Spleen (tissue), 11 donors: ENCODE measurements at regions not wholly inside any gene's neighbourhood (a gene's known extent, or its start where the extent isn't known, plus 50 kb on each side); places are given as distances from the start of the nearest gene placed in this dataset.

ENCODE experiments used
- DNase-seq: peaks from one replicate; pipeline ENCODE4 v3.0.0-alpha.2; 2020
- H3K27ac ChIP-seq, 8 donors: fragments of 200-600 bp; sonication (generic) in 7 of 8; 1 replicate in 4 of 8; 2 replicates in 4 of 8; pipeline versions ENCODE4 v1.5.0 to v1.8.0; 2016 to 2021; ENCODE audit warnings: inconsistent platforms in 4 of 8, mild to moderate bottlenecking in 4 of 8, moderate library complexity in 1 of 8
- H3K27me3 ChIP-seq, 7 donors: fragments of 200-600 bp; sonication (generic) in 6 of 7; replicated peaks in 1 of 7; 1 replicate in 4 of 7; 2 replicates in 3 of 7; pipeline versions ENCODE4 v1.5.0 to v1.8.0; 2016 to 2021; ENCODE audit warnings: inconsistent platforms in 3 of 7, mild to moderate bottlenecking in 1 of 7
- H3K36me3 ChIP-seq, 6 donors: fragments of 200-600 bp; sonication (generic) in 5 of 6; 1 replicate in 4 of 6; 2 replicates in 2 of 6; pipeline versions ENCODE4 v1.5.0 to v1.8.0; 2016 to 2021; ENCODE audit warnings: inconsistent platforms in 2 of 6
- H3K4me1 ChIP-seq, 6 donors: fragments of 200-600 bp; sonication (generic) in 5 of 6; 1 replicate in 3 of 6; 2 replicates in 3 of 6; pipeline versions ENCODE4 v1.5.0 to v1.8.0; 2016 to 2021; ENCODE audit warnings: inconsistent platforms in 3 of 6
- H3K4me3 ChIP-seq, 8 donors: fragments of 200-600 bp; sonication (generic) in 7 of 8; 1 replicate in 4 of 8; 2 replicates in 4 of 8; pipeline versions ENCODE4 v1.5.0 to v1.8.0; 2016 to 2021; ENCODE audit warnings: inconsistent platforms in 4 of 8, mild to moderate bottlenecking in 4 of 8, moderate library complexity in 2 of 8
- H3K9me3 ChIP-seq, 8 donors: fragments of 200-600 bp; sonication (generic) in 7 of 8; 1 replicate in 4 of 8; 2 replicates in 4 of 8; pipeline versions ENCODE4 v1.5.0 to v1.8.0; 2016 to 2021; ENCODE audit warnings: inconsistent platforms in 4 of 8
- POLR2A ChIP-seq, 3 donors: fragments of 450-650 bp; IDR thresholded peaks; one replicate each; pipeline ENCODE4 v1.5.1; 2017; ENCODE audit warnings: antibody characterized with exemption in 3 of 3, mild to moderate bottlenecking in 1 of 3
- POLR2AphosphoS5 ChIP-seq, 3 donors: sonication (generic); formaldehyde crosslinking; IDR thresholded peaks; one replicate each; pipeline ENCODE4 v1.5.1; 2017; ENCODE audit warnings: antibody characterized with exemption in 3 of 3
- WGBS, 5 donors: extraction: QIAGEN DNeasy Blood & Tissue Kit in 3 of 5; methylation state at CpG; one replicate each; pipeline versions ENCODE4 v1.1.5 to v1.1.7; 2013 to 2018; 5-methylcytosine and 5-hydroxymethylcytosine counted together
- intact Hi-C: fragments of 100-400 bp; cut with DNase I; formaldehyde crosslinking; loops from one replicate; pipeline ENCODE4 v1.15.0; 2023; ENCODE audit warnings: low total_unique reads
- TF ChIP-seq, protein P1 (sequence below), 11 experiments: fragments of 200-600 bp in 7 of 11; fragments of 450-650 bp in 4 of 11; sonication (generic) in 4 of 11; IDR thresholded peaks in 8 of 11; conservative IDR thresholded peaks in 3 of 11; 1 replicate in 7 of 11; 2 replicates in 4 of 11; pipeline versions ENCODE4 v1.4.0 to v1.8.0; 2016 to 2021; ENCODE audit warnings: antibody characterized with exemption in 11 of 11, inconsistent platforms in 4 of 11, mild to moderate bottlenecking in 1 of 11
- donor health status: healthy with polysubstance abuse.
- donor health status: DM: no; HTN: no; CAD: no; lungs with moderate emphysema.
- donor health status: DM: no; HTN: no; CAD: no.
- donor health status: Bipolar disorder and iron deficiency.
- donor health status: healthy.
- donor health status: DM: no; HTN: no; CAD: no.
- donor health status: DM: yes; HTN: yes; CAD: no.

DNA sequence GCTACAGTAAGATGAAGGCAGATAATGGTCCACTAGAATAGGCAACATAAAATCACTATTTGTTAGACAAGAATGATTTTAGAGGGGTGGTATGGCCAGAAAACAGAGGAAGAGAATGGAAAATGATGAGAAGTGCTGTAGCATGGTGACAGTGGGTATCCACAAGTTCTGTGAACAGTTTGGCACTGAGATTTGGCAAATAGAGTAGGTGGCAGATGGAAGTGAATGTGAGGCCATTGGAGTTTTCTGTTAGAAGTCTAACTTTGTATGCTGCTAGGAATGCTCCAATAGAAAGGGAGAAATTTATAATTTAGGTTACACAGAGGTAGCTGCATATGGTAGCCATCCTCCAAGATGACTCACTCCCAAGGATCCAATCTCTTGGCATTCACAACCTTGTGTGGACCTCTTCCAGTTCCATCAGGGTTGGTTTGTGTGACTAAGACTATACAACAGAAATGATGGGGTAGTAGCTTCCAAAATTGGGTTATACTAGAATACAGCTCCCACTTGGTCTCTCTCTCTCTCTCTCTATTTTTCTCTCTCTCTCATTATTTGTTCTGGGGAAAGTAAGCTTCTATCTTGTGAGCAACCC is 646.9 kb upstream of the ZNF608 start:
- Histone ChIP-seq H3K27me3 (no peaks in the 10 kb centered on the region), H3K27ac (no peak overlapping the region), H3K4me3 (no peak overlapping the region), H3K36me3 (no peaks in the 10 kb centered on the region), H3K4me1 (no peaks in the 10 kb centered on the region), H3K9me3 (peaks cover 0 to 12% (median 8%) of the 10 kb centered on the region in 8 donors)
- intact Hi-C loops = no loop called here
- TF ChIP-seq, protein P1, sequence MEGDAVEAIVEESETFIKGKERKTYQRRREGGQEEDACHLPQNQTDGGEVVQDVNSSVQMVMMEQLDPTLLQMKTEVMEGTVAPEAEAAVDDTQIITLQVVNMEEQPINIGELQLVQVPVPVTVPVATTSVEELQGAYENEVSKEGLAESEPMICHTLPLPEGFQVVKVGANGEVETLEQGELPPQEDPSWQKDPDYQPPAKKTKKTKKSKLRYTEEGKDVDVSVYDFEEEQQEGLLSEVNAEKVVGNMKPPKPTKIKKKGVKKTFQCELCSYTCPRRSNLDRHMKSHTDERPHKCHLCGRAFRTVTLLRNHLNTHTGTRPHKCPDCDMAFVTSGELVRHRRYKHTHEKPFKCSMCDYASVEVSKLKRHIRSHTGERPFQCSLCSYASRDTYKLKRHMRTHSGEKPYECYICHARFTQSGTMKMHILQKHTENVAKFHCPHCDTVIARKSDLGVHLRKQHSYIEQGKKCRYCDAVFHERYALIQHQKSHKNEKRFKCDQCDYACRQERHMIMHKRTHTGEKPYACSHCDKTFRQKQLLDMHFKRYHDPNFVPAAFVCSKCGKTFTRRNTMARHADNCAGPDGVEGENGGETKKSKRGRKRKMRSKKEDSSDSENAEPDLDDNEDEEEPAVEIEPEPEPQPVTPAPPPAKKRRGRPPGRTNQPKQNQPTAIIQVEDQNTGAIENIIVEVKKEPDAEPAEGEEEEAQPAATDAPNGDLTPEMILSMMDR (IDR thresholded peaks at IDR 0.05 in 8 of 11, conservative IDR thresholded peaks at IDR 0.05 in 3 of 11) = no peak
- TF ChIP-seq POLR2AphosphoS5 (IDR thresholded peaks at IDR 0.05) = no peak
- no peak for TF ChIP-seq POLR2A (IDR thresholded peaks at IDR 0.05)
- no peak for DNase-seq

DNA sequence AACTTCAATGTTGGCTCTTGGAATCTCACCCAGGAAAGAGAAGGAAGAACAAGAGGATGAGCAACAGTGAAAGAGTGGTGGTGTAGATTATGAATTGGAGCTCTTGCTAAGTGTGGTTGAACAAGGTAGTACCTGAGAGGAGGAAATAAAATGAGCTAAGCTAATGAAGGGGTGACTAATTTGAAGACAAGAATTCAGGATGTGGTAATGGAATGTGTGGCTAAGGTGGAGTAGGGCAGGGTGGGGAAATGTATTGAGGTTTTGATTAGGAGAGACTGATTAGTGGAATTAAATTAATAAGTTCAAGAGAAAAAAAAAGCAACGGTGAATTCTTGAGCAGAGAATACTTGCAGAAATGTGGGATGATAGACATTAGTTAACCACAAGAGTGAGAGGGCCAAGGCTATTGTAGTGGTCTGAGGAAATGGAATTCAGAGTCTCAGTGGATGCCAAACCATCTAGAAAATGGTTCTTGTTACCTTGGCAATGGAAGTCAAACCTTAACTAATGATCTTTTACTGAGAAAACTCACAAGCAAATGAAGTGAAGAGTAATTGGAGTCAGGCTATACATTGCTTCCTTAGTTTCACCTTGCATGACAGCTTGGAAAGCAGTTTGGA is 648.3 kb upstream of the ZNF608 start:
- intact Hi-C loops = no loop called here
- TF ChIP-seq, protein P1 (IDR thresholded peaks at IDR 0.05 in 8 of 11, conservative IDR thresholded peaks at IDR 0.05 in 3 of 11) = no peak
- no peak for TF ChIP-seq POLR2AphosphoS5 (IDR thresholded peaks at IDR 0.05)
- TF ChIP-seq POLR2A (IDR thresholded peaks at IDR 0.05) = no peak
- WGBS, 5 donors = 74 to 83% (median 79%) methylated on average over 1 of the region's 1 CpG
- Histone ChIP-seq H3K27me3 (no peaks in the 10 kb centered on the region), H3K9me3 (peaks cover 0 to 12% (median 8%) of the 10 kb centered on the region in 8 donors), H3K36me3 (no peaks in the 10 kb centered on the region), H3K27ac (no peak overlapping the region), H3K4me1 (no peaks in the 10 kb centered on the region), H3K4me3 (no peak overlapping the region)
- DNase-seq = no peak

DNA sequence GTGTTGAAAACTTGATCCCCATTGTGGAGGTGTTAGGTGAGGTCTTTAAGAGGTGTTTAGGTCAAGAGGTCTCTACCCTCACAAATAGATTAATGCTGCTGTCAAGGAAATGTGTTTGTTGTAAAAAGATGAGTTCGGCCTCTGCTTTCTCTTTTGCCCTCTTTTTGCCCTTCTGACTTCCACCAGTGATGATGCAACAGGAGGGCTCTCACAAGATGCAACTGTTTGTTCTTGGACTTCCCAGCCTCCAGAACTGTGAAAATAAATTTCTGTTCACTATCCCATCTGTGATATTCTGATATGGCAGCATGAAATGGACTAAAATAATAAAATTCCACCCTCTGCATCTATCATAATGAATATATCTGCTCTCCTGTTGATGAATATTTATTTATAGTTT is 650.0 kb upstream of the ZNF608 start:
- Histone ChIP-seq H3K4me3 (no peak overlapping the region), H3K27ac (no peak overlapping the region), H3K4me1 (no peaks in the 10 kb centered on the region), H3K36me3 (no peaks in the 10 kb centered on the region), H3K9me3 (peaks cover 0 to 12% (median 8%) of the 10 kb centered on the region in 8 donors), H3K27me3 (no peaks in the 10 kb centered on the region)
- 83 to 96% (median 91%) methylated on average over 1 of the region's 1 CpG for WGBS, 5 donors
- no peak for TF ChIP-seq POLR2A (IDR thresholded peaks at IDR 0.05)
- DNase-seq = no peak
- intact Hi-C loops = no loop called here

DNA sequence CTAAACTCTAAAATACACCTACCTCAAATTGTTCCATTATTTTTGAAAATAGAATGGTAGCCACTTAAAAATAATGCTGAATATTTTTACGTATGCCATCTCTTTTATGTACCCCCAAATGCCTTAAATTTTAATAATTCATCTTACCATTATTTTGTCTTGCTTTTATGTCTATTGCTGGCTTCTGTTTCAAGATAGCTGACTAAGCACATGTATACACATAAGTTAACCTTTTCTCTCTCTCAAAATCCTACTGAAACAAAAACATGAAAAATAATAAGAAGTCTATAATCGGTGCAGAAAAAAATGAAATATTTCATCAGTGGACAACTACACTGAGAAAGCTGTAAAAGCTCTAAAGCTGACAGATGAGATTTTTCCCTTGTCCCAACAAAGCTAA is 652.0 kb upstream of the ZNF608 start:
- no peak for TF ChIP-seq POLR2A (IDR thresholded peaks at IDR 0.05)
- TF ChIP-seq, protein P1 (IDR thresholded peaks at IDR 0.05 in 8 of 11, conservative IDR thresholded peaks at IDR 0.05 in 3 of 11) = no peak
- TF ChIP-seq POLR2AphosphoS5 (IDR thresholded peaks at IDR 0.05) = no peak
- Histone ChIP-seq H3K27me3 (no peaks in the 10 kb centered on the region), H3K27ac (no peak overlapping the region), H3K9me3 (peaks cover 0 to 12% (median 8%) of the 10 kb centered on the region in 8 donors), H3K4me1 (no peaks in the 10 kb centered on the region), H3K4me3 (no peak overlapping the region), H3K36me3 (no peaks in the 10 kb centered on the region)
- intact Hi-C loops = no loop called here
- DNase-seq = no peak
- WGBS, 5 donors = 92 to 96% (median 95%) methylated on average over 2 of the region's 2 CpGs
